ENCODE measurements at regions not wholly inside any gene's neighbourhood (a gene's known extent, or its start where the extent isn't known, plus 50 kb on each side); places are given as distances from the start of the nearest gene placed in this dataset.

GRCh38 chr1:228885845-228886244 lies 150.6 kb downstream of the RHOU start (continued):
- TF ChIP-seq ZNF462 (CRISPR knock-in tag; IDR thresholded peaks at IDR 0.05) (no peak), STAT1 (IDR thresholded peaks at IDR 0.05; ENCODE audit: unreplicated experiment) (no peak), ETS1 (IDR thresholded peaks at IDR 0.05) (no peak), ZNF331 (CRISPR knock-in tag; IDR thresholded peaks at IDR 0.05; ENCODE audit: low read depth) (no peak), JUNB (IDR thresholded peaks at IDR 0.05; ENCODE audit: unreplicated experiment) (no peak), CTCF (conservative IDR thresholded peaks at IDR 0.05; ENCODE audit: low read depth in 2 of 2) (no peak), EZH2phosphoT487 (IDR thresholded peaks at IDR 0.05; ENCODE audit: unreplicated experiment) (no peak), EZH2 (IDR thresholded peaks at IDR 0.05; ENCODE audit: low read depth, unreplicated experiment) (no peak), NANOG (IDR thresholded peaks at IDR 0.05; ENCODE audit: borderline replicate concordance) (no peak), ZNF114 (CRISPR knock-in tag; IDR thresholded peaks at IDR 0.05) (no peak)

Data from GM23338 (cell line).